HG02973 (cell line): ENCODE measurements at regions not wholly inside any gene's neighbourhood (a gene's known extent, or its start where the extent isn't known, plus 50 kb on each side); places are given as distances from the start of the nearest gene placed in this dataset.
"Not testable (repeated sequence)": the region's sequence is repeated elsewhere in the genome, so short reads cannot be mapped to it uniquely, and the experiment has no call there.

Experiments used
- ATAC-seq: cut with Tn5 transposase; IDR thresholded peaks from one replicate; pipeline ENCODE4 v1.9.1; 2021; ENCODE audit warnings: moderate library complexity; ENCODE audit not compliant: unreplicated experiment

GRCh38 chr13:33340631-33341030 is 55.1 kb upstream of the STARD13 start:
- no peak for ATAC-seq

GRCh38 chr13:33341861-33342452 is 56.4 kb upstream of the STARD13 start:
- ATAC-seq: no peak

GRCh38 chr13:33345842-33346241 is 60.3 kb upstream of the STARD13 start:
- no peak for ATAC-seq

GRCh38 chr13:33347861-33348260 is 62.3 kb upstream of the STARD13 start:
- no peak for ATAC-seq

GRCh38 chr13:33348366-33348765 is 62.8 kb upstream of the STARD13 start:
- no peak for ATAC-seq

- no peak for ATAC-seq
These were observed 63.9 kb upstream of the STARD13 start for GRCh38 chr13:33349288-33349985.

- no peak for ATAC-seq
These were observed 64.7 kb upstream of the STARD13 start for GRCh38 chr13:33349986-33350826.

GRCh38 chr13:33351319-33351718 is 65.8 kb upstream of the STARD13 start:
- ATAC-seq: no peak

GRCh38 chr13:33352041-33352440 is 66.5 kb upstream of the STARD13 start:
- ATAC-seq: no peak

- ATAC-seq: no peak
These were observed 67.0 kb upstream of the STARD13 start for GRCh38 chr13:33352526-33352925.

- ATAC-seq: no peak
These were observed 67.7 kb upstream of the STARD13 start for GRCh38 chr13:33353210-33353609.

GRCh38 chr13:33353646-33354045 is 68.1 kb upstream of the STARD13 start:
- ATAC-seq: no peak

GRCh38 chr13:33355201-33355895 is 69.8 kb upstream of the STARD13 start:
- ATAC-seq: no peak

GRCh38 chr13:33358076-33358475 is 72.5 kb upstream of the STARD13 start:
- not testable (repeated sequence) for ATAC-seq

- no peak for ATAC-seq
These were observed 77.6 kb upstream of the STARD13 start for GRCh38 chr13:33362986-33363727.

- no peak for ATAC-seq
These were observed 78.6 kb upstream of the STARD13 start for GRCh38 chr13:33364192-33364591.

GRCh38 chr13:33366469-33367062 is 81.0 kb upstream of the STARD13 start:
- no peak for ATAC-seq

- ATAC-seq: no peak
These were observed 81.8 kb upstream of the STARD13 start for GRCh38 chr13:33367171-33367895.

- ATAC-seq: no peak
These were observed 82.4 kb upstream of the STARD13 start for GRCh38 chr13:33367926-33368325.

- ATAC-seq: no peak
These were observed 83.5 kb upstream of the STARD13 start for GRCh38 chr13:33369073-33369472.
